GM18507 (cell line): ENCODE measurements at regions not wholly inside any gene's neighbourhood (a gene's known extent, or its start where the extent isn't known, plus 50 kb on each side); places are given as distances from the start of the nearest gene placed in this dataset.

Source experiments
- DNase-seq: peaks from one replicate; pipeline ENCODE4 v3.0.0; 2011; ENCODE audit warnings: low read depth; ENCODE audit not compliant: insufficient read length; ENCODE audit errors: extremely low spot score
- FAIRE-seq: peaks from 2 replicates; lab custom pipeline; 2011; peaks lifted over from hg19 to GRCh38; lab: Jason Lieb, UNC

DNA sequence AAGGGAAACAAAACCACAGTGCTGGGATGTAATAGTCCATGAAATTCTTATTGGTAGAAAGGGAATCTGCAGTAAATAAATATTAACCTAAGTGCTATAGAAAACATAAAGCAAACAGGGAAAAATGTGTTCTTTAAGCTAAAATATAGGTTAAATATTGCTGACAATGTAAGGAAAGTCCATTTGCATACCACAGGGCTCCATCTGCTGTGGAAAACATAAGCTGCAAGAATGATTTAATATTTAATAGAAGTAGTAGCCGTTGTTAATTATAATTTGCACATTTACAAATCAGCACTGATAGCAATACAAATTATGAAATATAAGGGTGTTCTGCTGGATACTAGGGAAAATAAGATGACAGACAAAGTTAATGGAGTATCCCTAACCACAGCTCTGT lies 444.9 kb upstream of the PKN2 start:
- FAIRE-seq (no peak), DNase-seq (no peak)

DNA sequence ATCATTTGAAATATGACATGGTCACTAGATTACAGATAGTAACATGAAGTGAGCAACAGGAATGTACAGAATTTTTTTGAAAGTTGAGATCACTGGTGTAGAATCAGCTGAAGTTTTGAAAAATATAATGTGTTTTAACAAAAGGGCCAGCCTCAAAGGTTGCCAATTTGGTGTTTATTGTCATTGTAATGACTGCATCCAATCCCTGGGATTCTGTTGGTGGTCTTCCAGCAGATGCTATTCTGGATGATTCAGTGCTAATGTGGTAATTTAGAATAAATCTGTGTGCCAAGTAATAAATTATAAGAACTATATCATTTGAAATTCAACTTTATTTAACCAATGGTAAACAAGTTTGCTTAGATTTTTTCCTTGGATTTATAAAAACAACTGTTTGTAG lies 436.4 kb upstream of the PKN2 start:
- FAIRE-seq (no peak), DNase-seq (no peak)

DNA sequence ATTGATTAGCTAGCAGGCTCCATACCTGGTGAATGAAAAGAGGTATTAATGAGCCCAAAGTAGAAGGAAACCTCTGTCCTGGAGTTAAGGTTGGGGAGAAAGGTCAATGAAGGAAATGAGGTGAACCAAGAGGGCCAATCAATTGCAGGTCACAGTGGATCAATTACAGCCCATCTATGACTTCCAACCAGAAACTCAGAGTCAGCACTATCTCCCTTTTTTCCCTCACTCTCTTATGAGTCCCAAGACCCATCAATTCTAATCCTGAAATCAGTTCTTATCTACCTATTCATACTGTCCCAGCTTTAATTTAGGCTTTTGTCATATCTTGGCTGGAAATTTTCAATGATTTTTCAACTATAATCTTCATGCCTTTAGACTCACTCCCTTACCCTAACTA lies 433.2 kb upstream of the PKN2 start:
- no peak for DNase-seq
- no peak for FAIRE-seq

DNA sequence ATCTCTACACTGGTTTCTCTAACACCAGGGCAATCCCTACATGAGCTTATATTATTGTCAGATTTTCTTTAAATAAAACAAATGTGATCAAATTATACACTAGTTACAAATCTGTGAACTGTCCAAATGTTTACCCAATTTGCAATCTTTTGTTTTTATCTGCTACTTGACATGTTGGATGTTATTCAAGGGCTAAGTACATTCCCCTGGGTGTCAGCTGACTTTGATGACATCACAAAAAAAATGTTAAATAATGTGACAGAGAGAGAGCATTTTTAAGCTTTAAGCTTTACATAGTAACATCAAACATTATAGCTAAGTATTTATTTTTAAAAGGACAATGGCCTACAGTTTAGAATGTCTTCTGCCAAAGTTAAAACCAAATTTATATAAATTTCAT lies 431.3 kb upstream of the PKN2 start:
- DNase-seq: no peak
- FAIRE-seq: no peak

DNA sequence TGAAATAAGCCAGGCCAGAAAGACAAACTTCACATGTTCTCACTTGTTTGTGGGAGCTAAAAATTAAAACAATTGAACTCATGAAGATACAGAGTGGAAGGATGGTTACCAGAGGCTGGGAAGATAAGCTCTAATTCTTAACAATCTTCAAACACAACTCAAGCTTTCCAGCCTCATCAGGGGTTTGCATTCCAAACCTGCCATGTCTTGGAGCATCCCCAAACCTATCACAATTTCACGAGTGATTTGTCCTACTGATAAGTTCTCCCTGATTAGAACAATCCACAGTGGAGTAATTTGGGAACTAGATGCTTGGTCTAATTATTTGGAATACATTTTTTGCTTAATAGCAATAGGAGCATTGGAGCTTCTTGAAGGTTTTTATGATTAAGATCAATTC lies 418.5 kb upstream of the PKN2 start:
- no peak for FAIRE-seq
- DNase-seq: no peak

DNA sequence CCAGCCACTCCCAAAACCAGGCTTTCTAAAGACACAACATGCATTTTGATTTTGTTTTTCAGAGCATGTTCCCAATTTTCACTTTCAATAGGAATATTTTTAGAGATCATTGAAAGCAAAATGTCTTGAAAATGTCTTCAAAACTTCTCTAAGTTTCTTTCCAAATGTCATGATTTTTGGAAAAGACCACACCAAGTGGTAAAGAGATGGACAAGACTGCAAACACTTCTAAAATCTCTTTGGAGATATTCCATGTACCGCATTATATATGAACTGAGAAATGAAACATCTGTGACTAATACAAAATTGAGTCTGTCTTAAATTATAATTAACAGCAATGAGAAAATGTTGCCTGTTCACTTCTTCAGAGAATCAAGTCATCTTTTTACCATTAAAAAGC lies 418.0 kb upstream of the PKN2 start:
- DNase-seq: no peak
- no peak for FAIRE-seq

DNA sequence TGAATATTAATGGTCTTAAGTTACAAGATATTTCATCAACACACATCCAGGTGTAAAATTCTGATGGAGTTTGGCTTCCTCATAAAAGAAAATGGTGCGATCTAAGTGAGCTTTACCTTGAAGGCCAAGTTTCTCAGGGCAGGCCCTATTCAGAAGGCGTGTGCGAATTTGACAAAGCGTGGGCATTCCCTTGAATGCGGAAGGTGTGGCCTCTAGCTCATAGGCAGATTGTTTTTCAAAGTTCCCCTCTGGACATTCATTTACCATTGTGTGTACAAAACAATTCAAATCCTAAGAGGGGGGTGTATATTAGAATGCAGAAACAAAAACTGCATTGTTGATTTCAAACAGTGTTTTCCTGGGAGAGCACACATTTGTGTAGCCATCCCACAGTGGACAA lies 411.9 kb upstream of the PKN2 start:
- FAIRE-seq: no peak

DNA sequence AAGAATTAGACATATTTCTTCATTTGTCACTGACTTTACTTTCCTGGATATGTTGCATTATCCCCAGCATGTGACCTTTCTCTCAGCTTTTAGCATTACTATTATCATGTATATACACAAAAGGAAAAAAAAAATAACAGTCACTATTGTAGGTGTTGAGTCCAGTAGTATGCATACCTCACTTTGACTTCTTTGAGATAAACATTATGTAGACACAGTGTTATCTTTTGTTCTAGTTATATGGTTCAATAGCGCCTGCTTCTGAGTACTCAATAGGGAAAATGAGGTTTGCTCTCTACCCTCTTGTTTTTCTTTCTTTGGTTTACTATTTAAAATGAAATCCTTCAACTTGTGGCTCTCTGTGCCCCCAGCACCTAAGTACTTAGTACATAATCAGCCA lies 409.6 kb upstream of the PKN2 start:
- DNase-seq (no peak), FAIRE-seq (no peak)

More for the DNA sequence above, 411.9 kb upstream of the PKN2 start:
- no peak for DNase-seq

DNA sequence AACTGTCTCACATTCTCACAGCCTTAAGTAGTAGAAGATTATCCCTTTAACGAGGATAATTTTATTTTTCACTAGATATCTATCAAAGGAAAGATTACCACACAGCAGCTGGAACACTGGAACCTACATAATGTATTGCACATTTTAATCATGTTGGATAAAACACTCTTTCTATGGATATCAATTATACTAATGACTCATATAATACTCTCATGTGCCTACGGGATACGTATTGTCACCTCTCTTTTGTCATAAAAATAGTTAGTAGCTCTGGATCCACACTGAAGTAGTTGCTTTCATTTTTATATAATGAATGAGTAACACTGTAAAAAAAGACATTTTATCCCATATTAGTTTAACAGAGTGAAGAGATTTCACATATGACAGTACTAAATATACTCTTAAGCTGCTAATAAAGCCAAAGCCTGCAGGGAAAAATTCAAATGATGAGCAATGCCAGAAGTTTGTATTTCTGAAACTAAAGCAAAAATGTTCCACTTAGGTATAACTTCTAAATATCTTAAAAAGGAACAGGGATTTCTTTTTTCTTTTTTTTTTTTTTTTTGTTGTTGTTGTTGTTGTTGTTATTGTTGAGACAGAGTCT lies 408.7 kb upstream of the PKN2 start:
- FAIRE-seq: no peak
- no peak for DNase-seq

DNA sequence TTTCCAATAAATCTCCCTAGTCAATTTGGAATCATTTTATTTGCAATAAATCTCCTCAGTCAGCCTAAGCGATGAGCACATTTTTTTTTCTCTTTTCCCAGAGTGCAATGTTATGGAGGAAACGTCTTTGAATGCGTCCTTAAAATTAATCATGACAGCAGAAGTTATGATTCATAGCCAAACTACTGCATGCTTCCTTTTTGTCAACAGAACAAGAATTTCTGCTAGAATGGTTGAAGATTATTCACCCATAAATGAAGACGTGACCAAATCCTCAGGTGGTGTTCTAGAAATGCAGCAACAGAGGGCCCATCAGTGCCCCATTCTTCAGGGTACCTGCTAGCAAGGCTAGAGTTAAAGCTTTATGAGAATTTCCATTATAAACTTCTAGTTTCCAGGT lies 407.9 kb upstream of the PKN2 start:
- no peak for FAIRE-seq
- DNase-seq: no peak

DNA sequence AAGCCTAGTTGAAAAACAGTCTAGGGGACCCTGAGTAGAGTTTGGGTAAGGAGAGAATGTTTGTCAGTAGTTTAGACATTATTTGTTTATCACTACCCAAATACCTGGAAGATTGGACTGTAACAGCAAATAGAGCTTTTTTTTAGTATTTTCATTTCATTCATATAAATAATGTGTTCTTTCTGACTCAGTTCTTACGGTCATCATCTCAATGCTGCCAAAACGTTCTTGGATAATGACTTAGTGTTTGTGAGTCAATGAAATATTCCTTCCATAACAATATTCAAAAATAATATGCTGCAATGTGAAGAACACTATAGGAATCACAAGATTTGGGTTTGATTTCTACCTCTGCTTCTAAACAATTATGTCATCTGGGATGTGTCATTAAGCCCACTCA lies 400.0 kb upstream of the PKN2 start:
- DNase-seq: no peak
- no peak for FAIRE-seq

DNA sequence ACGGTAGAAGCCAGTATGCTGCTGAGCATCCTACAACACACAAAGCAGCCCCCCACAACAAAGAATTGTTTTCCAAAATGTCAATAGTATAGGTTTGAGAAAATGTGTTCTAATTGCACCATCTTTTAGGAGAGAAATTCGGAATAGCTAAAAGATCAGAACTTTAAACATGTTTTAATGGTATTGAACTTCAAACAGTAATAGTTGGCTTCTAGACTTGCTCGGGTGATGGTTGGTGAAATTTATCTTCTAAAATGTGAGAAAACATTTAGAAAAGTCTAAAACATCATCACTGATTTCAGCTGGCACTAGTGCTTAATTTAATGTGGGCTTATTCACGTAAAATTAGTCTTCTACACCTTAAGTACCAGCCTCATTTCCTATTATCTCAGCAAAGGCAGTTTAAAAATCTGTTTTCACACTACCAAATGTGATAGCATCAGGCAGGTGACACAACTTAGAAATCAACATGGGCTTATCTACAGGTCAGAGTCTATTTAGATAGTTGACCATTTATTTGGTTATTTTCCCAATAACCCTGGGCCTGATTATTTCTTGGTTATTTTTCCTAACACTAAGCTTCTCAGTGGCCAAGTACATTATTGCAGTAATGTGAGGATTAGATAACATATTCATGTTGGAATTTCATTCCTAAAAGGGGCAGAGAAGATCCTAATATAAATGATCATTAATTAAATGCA lies 399.3 kb upstream of the PKN2 start:
- DNase-seq (no peak), FAIRE-seq (no peak)

DNA sequence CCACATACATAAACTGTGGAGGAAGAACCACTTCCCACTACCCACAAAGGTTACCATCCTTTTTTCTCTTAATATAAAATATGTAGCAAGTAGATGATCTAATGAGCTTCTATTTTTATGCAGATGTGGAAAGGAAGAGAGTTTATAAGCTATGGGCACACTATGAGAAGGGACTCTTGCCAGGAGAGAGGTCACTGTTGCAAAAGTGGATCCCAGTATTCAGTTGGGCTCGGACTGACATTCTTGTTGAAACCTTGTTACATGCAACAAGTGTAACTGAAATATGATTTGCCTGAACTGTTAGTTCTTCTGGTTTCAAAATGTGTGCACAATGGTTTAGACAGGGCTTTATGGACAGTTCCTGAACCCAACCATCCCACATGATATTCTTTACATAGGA lies 397.4 kb upstream of the PKN2 start:
- FAIRE-seq: no peak
- no peak for DNase-seq

DNA sequence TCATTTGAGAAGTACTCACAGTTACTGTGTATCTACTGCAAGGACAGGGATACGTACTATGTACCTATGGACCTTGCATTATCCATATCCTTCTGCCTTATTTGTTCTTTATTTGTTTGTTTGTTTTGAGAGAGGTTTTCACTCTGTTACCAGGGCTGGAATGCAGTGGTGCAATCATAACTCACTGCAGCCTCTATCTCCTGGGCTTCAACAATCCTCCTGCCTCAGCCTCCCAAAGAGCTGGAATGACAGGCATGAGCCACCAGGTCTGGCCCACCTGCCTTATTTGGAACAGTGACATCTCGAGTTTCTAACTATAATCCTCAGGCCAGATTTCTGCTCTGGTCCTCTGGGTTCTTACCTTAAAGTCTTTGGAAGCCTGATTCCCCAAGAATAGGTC lies 395.5 kb upstream of the PKN2 start:
- FAIRE-seq (no peak), DNase-seq (no peak)

DNA sequence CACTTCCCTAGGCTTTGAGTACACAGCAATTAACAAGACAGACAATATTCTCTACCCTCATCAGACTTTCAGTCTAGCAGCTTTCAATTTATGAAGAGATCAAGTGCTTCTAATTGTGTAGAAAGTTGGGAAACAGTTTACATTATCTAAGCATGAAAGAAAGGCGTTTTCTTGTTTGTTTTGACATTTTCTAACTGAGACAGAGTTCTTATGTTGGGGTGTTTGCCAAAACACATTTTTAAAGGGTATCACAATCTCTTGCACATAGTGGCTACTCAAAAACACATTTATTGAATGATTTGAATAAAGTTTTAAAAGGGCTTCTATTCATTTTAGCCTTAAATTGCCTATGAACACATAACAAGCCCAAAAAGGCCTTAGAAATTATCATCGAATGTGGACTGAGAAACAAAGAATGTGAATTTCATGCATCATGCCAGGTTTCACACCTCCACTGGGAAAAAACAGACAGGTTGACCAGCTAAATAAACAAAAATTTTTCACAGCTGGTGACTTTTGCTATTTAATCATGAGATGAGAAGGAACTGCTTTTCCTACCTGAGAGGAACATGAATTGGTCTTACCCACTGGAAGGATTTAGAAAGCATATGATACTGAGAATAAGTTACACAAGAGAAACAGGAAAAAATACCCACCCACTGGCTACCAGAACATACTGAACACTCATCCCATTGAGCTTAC lies 394.5 kb upstream of the PKN2 start:
- FAIRE-seq (no peak), DNase-seq (no peak)

DNA sequence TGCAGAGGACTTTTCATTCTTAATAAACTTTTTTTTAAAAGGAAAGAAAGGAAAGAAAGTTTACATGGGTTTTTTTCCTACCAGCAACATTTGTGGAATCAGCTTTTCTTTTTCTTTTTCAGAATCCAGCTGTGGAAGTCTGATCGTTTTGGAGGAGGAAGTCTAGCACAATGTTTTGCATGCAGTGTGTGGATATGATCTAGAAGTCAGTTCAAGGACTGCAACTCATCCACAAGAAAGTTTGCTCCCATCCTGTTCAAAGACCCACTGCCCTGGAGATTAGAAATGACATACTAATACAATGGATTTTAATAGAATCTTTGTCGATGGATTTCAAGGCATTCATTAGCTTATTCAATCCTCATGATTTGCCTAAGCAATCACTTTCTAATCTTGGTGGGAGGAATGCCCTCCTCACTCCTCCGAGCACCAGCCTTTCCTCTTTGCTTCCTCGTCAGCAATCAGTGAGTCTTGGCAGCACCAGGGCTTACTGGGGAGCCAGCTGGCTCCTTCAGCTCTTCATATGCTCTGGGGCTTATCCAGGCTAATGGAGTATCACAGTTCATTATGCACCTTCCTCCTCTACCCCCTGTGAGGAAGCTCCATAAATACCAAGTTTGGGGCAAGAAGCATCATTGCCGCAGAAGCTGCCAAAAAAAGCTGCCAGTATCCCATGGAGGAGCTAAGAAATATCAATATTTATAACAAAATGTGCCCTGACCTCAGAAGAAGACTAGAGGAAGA lies 392.3 kb upstream of the PKN2 start:
- FAIRE-seq: no peak
- DNase-seq: no peak

DNA sequence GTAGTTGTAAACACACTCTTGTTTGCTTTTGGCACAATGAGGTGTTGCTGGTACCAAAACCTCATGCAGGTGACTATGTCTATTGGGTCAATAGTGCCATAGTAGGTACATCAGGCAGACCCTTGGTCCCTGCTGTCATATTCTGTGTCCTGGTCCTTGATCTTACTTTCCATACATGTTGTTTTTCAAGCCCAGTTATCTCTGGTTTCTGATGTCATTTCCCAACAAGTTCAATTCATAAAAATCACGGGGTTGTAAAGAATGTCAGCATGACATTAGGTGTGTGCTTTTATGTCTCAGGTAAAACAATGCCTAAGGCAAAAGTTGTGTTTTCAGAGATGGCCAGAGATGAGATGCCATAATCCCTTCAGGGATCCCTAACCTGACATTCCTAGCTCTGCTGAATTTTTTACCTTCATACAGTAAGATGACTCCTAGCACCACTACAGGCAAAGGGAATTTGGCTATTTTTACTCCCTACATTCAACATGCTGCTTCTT lies 390.3 kb upstream of the PKN2 start:
- DNase-seq (no peak), FAIRE-seq (no peak)

DNA sequence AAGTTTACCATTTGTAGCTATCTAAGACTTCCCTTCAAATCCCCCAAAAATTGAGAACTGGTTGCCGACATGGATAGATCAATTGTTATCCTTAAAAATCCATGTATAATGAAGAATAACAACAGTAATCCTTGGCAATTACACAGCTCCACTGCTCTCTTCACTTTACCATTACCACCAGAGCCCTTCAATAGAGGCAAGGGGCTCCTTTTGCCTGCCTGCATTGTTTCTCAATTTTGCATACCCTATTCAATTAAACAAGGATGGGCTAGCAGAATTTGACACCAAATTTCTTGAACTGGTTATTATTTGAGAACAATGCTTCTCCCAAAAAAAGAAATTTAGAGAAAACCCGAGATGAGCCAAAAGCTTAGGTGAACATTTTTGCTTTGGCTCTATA lies 387.8 kb upstream of the PKN2 start:
- DNase-seq (no peak), FAIRE-seq (no peak)

DNA sequence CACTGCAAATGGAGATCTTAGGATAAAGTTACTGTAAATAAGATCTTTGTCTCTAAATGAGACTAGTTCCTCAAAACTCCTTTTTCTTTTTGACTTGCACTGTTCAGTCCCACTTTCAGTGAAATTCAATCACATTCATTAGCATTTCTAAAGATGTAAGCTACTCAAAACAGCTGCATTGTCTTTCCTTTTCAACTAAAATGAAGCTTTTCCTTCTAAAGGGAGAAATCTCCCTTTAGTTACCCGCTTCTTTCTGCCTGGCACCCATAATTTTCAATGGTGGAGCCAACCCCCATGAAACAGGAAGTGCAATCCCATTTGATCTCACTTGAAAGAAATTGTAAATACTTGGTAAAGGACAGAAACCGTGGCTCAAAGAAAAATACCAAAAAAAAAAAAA lies 387.4 kb upstream of the PKN2 start:
- no peak for DNase-seq
- FAIRE-seq: no peak

DNA sequence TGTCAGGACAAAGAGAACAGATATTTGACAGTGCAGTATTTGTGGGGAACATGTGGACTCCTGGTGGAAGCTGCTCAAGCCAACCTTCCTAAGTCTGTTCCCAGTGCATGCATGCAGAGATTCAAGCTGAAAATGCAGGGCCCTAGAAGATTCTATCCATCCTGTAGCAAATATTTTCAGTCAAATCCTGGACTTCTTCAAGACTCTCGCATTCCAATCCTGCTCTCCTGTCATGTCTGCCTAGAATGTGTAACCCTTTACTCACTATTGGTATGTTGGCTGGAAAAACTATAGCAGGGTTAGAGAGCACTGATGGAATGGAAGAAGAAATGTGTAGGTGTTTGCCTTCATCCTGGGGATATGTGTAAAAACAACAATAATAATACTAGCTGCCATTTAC lies 385.6 kb upstream of the PKN2 start:
- FAIRE-seq (no peak), DNase-seq (no peak)
